GM08714 (cell line): ENCODE measurements at regions not wholly inside any gene's neighbourhood (a gene's known extent, or its start where the extent isn't known, plus 50 kb on each side); places are given as distances from the start of the nearest gene placed in this dataset.
"Not testable (repeated sequence)": the region's sequence is repeated elsewhere in the genome, so short reads cannot be mapped to it uniquely, and the experiment has no call there.

ENCODE experiments used
- H3K4me3 ChIP-seq: fragments of 200-500 bp; sonication (Bioruptor generic); 2 replicates; pipeline ENCODE4 v1.5.1; 2014; ENCODE audit warnings: mild to moderate bottlenecking, low read length, inconsistent platforms
- ZNF274 ChIP-seq: IDR thresholded peaks from 2 replicates; pipeline ENCODE4 v1.6.1; 2012; ENCODE audit warnings: mild to moderate bottlenecking, low read depth, low read length

GRCh38 chr11:22076271-22076930 is 116.5 kb upstream of the ANO5 start:
- no peak for TF ChIP-seq ZNF274
- no peak overlapping the region for H3K4me3 ChIP-seq

- TF ChIP-seq ZNF274: no peak
- no peak overlapping the region for H3K4me3 ChIP-seq
Measured at GRCh38 chr11:22078063-22078462, 114.8 kb upstream of the ANO5 start.

- TF ChIP-seq ZNF274: no peak
- H3K4me3 ChIP-seq: no peak overlapping the region
Measured at GRCh38 chr11:22079133-22079872, 113.6 kb upstream of the ANO5 start.

GRCh38 chr11:22082178-22082577 is 110.7 kb upstream of the ANO5 start:
- TF ChIP-seq ZNF274: no peak
- H3K4me3 ChIP-seq: no peak overlapping the region

- no peak for TF ChIP-seq ZNF274
- H3K4me3 ChIP-seq: no peak overlapping the region
Measured at GRCh38 chr11:22082788-22083187, 110.1 kb upstream of the ANO5 start.

- no peak overlapping the region for H3K4me3 ChIP-seq
- TF ChIP-seq ZNF274: no peak
Measured at GRCh38 chr11:22084056-22084455, 108.8 kb upstream of the ANO5 start.

GRCh38 chr11:22084564-22084963 is 108.3 kb upstream of the ANO5 start:
- no peak for TF ChIP-seq ZNF274
- no peak overlapping the region for H3K4me3 ChIP-seq

GRCh38 chr11:22089609-22090008 is 103.3 kb upstream of the ANO5 start:
- H3K4me3 ChIP-seq: no peak overlapping the region
- TF ChIP-seq ZNF274: no peak

- no peak for TF ChIP-seq ZNF274
- no peak overlapping the region for H3K4me3 ChIP-seq
Measured at GRCh38 chr11:22106566-22106965, 86.3 kb upstream of the ANO5 start.

- TF ChIP-seq ZNF274: no peak
- H3K4me3 ChIP-seq: no peak overlapping the region
Measured at GRCh38 chr11:22115470-22116029, 77.3 kb upstream of the ANO5 start.

GRCh38 chr11:22127981-22128380 is 64.9 kb upstream of the ANO5 start:
- not testable (repeated sequence) for H3K4me3 ChIP-seq

GRCh38 chr11:22130462-22131053 is 62.3 kb upstream of the ANO5 start:
- H3K4me3 ChIP-seq: no peak overlapping the region
- TF ChIP-seq ZNF274: no peak

GRCh38 chr11:22133776-22134175 is 59.1 kb upstream of the ANO5 start:
- no peak overlapping the region for H3K4me3 ChIP-seq
- TF ChIP-seq ZNF274: no peak

GRCh38 chr11:22138264-22138663 is 54.6 kb upstream of the ANO5 start:
- no peak for TF ChIP-seq ZNF274

More at GRCh38 chr11:22138264-22138663, 54.6 kb upstream of the ANO5 start:
- no peak overlapping the region for H3K4me3 ChIP-seq
